ENCODE measurements at regions not wholly inside any gene's neighbourhood (a gene's known extent, or its start where the extent isn't known, plus 50 kb on each side); places are given as distances from the start of the nearest gene placed in this dataset.

GRCh38 chr3:22729212-22729611 lies 473.9 kb upstream of the UBE2E2 start:
- no peak overlapping the region for H3K27ac ChIP-seq
- no peak overlapping the region for H3K4me3 ChIP-seq
- no peak for TF ChIP-seq CTCF (IDR thresholded peaks at IDR 0.05)
- DNase-seq (ENCODE audit: low spot score), result no peak

GRCh38 chr3:22729981-22730380 lies 473.1 kb upstream of the UBE2E2 start:
- H3K4me3 ChIP-seq, result no peak overlapping the region
- H3K27ac ChIP-seq, result no peak overlapping the region
- no peak for DNase-seq (ENCODE audit: low spot score)
- no peak for TF ChIP-seq CTCF (IDR thresholded peaks at IDR 0.05)

- TF ChIP-seq CTCF (IDR thresholded peaks at IDR 0.05), result no peak
- Histone ChIP-seq H3K4me3 (no peak overlapping the region), H3K27ac (no peak overlapping the region)
- DNase-seq (ENCODE audit: low spot score), result no peak
Observed at GRCh38 chr3:22730701-22731100, 472.4 kb upstream of the UBE2E2 start.

- no peak for DNase-seq (ENCODE audit: low spot score)
- Histone ChIP-seq H3K27ac (no peak overlapping the region), H3K4me3 (no peak overlapping the region)
- TF ChIP-seq CTCF (IDR thresholded peaks at IDR 0.05), result no peak
Observed at GRCh38 chr3:22731901-22732300, 471.2 kb upstream of the UBE2E2 start.

GRCh38 chr3:22732641-22733040 lies 470.5 kb upstream of the UBE2E2 start:
- H3K27ac ChIP-seq, result no peak overlapping the region
- no peak for TF ChIP-seq CTCF (IDR thresholded peaks at IDR 0.05)
- no peak overlapping the region for H3K4me3 ChIP-seq
- no peak for DNase-seq (ENCODE audit: low spot score)

- no peak overlapping the region for H3K27ac ChIP-seq
- TF ChIP-seq CTCF (IDR thresholded peaks at IDR 0.05), result no peak
- no peak for DNase-seq (ENCODE audit: low spot score)
- H3K4me3 ChIP-seq, result no peak overlapping the region
Observed at GRCh38 chr3:22734207-22734606, 468.9 kb upstream of the UBE2E2 start.

- H3K4me3 ChIP-seq, result no peak overlapping the region
- no peak for DNase-seq (ENCODE audit: low spot score)
- H3K27ac ChIP-seq, result no peak overlapping the region
- no peak for TF ChIP-seq CTCF (IDR thresholded peaks at IDR 0.05)
Observed at GRCh38 chr3:22734756-22735155, 468.4 kb upstream of the UBE2E2 start.
